ENCODE measurements at regions not wholly inside any gene's neighbourhood (a gene's known extent, or its start where the extent isn't known, plus 50 kb on each side); places are given as distances from the start of the nearest gene placed in this dataset.

- TF ChIP-seq POLR3G (IDR thresholded peaks at IDR 0.05; ENCODE audit: extremely low read depth, insufficient read length, insufficient replicate concordance) = no peak
- TF ChIP-seq ELF2 (CRISPR knock-in tag; IDR thresholded peaks at IDR 0.05) = no peak
- TF ChIP-seq ZBTB7A (IDR thresholded peaks at IDR 0.05; ENCODE audit: borderline replicate concordance, control insufficient read depth, low read depth, low read length) = no peak
- TF ChIP-seq, protein P1, sequence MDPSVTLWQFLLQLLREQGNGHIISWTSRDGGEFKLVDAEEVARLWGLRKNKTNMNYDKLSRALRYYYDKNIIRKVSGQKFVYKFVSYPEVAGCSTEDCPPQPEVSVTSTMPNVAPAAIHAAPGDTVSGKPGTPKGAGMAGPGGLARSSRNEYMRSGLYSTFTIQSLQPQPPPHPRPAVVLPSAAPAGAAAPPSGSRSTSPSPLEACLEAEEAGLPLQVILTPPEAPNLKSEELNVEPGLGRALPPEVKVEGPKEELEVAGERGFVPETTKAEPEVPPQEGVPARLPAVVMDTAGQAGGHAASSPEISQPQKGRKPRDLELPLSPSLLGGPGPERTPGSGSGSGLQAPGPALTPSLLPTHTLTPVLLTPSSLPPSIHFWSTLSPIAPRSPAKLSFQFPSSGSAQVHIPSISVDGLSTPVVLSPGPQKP (CRISPR knock-in tag; IDR thresholded peaks at IDR 0.05) = no peak
- TF ChIP-seq, protein P2, sequence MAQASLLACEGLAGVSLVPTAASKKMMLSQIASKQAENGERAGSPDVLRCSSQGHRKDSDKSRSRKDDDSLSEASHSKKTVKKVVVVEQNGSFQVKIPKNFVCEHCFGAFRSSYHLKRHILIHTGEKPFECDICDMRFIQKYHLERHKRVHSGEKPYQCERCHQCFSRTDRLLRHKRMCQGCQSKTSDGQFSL (CRISPR knock-in tag; IDR thresholded peaks at IDR 0.05) = no peak
- TF ChIP-seq, protein P2 (tag; IDR thresholded peaks at IDR 0.05) = no peak
- TF ChIP-seq PHF8 (IDR thresholded peaks at IDR 0.05; ENCODE audit: borderline replicate concordance, low read length) = no peak
- TF ChIP-seq HDGF (IDR thresholded peaks at IDR 0.05) = no peak
- no peak for TF ChIP-seq CTCF (IDR thresholded peaks at IDR 0.05 in 2 of 3, conservative IDR thresholded peaks at IDR 0.05 in 1 of 3; ENCODE audit: insufficient read depth in 2 of 3, low read depth in 1 of 3, low read length in 3 of 3)
- TF ChIP-seq TSHZ1 (CRISPR knock-in tag; IDR thresholded peaks at IDR 0.05) = no peak
- no peak for TF ChIP-seq RAD21 (CRISPR knock-in tag; conservative IDR thresholded peaks at IDR 0.05 in 1 of 2, IDR thresholded peaks at IDR 0.05 in 1 of 2)
- TF ChIP-seq, protein P3, sequence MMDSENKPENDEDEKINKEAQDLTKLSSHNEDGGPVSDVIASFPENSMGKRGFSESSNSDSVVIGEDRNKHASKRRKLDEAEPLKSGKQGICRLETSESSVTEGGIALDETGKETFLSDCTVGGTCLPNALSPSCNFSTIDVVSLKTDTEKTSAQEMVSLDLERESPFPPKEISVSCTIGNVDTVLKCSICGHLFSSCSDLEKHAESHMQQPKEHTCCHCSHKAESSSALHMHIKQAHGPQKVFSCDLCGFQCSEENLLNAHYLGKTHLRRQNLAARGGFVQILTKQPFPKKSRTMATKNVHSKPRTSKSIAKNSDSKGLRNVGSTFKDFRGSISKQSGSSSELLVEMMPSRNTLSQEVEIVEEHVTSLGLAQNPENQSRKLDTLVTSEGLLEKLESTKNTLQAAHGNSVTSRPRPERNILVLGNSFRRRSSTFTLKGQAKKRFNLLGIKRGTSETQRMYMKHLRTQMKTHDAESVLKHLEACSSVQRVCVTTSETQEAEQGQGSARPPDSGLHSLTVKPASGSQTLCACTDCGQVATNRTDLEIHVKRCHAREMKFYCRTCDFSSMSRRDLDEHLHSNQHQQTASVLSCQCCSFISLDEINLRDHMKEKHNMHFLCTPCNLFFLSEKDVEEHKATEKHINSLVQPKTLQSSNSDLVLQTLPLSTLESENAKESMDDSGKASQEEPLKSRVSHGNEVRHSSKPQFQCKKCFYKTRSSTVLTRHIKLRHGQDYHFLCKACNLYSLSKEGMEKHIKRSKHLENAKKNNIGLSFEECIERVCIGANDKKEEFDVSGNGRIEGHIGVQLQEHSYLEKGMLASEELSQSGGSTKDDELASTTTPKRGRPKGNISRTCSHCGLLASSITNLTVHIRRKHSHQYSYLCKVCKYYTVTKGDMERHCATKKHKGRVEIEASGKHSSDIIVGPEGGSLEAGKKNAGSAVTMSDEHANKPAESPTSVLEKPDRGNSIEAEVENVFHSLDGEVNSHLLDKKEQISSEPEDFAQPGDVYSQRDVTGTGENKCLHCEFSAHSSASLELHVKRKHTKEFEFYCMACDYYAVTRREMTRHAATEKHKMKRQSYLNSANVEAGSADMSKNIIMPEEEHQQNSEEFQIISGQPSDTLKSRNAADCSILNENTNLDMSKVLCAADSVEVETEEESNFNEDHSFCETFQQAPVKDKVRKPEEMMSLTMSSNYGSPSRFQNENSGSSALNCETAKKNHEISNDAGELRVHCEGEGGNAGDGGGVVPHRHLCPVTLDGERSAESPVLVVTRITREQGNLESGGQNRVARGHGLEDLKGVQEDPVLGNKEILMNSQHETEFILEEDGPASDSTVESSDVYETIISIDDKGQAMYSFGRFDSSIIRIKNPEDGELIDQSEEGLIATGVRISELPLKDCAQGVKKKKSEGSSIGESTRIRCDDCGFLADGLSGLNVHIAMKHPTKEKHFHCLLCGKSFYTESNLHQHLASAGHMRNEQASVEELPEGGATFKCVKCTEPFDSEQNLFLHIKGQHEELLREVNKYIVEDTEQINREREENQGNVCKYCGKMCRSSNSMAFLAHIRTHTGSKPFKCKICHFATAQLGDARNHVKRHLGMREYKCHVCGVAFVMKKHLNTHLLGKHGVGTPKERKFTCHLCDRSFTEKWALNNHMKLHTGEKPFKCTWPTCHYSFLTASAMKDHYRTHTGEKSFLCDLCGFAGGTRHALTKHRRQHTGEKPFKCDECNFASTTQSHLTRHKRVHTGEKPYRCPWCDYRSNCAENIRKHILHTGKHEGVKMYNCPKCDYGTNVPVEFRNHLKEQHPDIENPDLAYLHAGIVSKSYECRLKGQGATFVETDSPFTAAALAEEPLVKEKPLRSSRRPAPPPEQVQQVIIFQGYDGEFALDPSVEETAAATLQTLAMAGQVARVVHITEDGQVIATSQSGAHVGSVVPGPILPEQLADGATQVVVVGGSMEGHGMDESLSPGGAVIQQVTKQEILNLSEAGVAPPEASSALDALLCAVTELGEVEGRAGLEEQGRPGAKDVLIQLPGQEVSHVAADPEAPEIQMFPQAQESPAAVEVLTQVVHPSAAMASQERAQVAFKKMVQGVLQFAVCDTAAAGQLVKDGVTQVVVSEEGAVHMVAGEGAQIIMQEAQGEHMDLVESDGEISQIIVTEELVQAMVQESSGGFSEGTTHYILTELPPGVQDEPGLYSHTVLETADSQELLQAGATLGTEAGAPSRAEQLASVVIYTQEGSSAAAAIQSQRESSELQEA (IDR thresholded peaks at IDR 0.05; ENCODE audit: low read depth) = no peak
Observed at GRCh38 chr2:120555092-120555491, 180.6 kb upstream of the GLI2 start (continued).
